ENCODE measurements at regions not wholly inside any gene's neighbourhood (a gene's known extent, or its start where the extent isn't known, plus 50 kb on each side); places are given as distances from the start of the nearest gene placed in this dataset.

GRCh38 chr10:111137007-111137406 is 60.2 kb downstream of the ADRA2A start:
- Histone ChIP-seq H3K4me3 (no peak overlapping the region), H3K36me3 (ENCODE audit: insufficient read depth) (no peaks in the 10 kb centered on the region), H3K4me2 (peak overlapping the region; percentile 22), H3F3A (replicated peaks; ENCODE audit: low read depth) (no peaks in the 10 kb centered on the region), H3K79me2 (replicated peaks; ENCODE audit: insufficient read depth) (no peaks in the 10 kb centered on the region), H2AFZ (no peak overlapping the region), H3K27me3 (ENCODE audit: insufficient read depth) (no peaks in the 10 kb centered on the region), H3K4me1 (ENCODE audit: insufficient read depth) (peaks cover 22% of the 10 kb centered on the region), H3K9me2 (ENCODE audit: insufficient read depth) (no peaks in the 10 kb centered on the region), H4K20me1 (replicated peaks; ENCODE audit: insufficient read depth) (no peaks in the 10 kb centered on the region), H3K27ac (ENCODE audit: low read depth) (peak overlapping the region; percentile 68)
- DNase-seq (ENCODE audit: low spot score) (peak; percentile 86), ATAC-seq (peak; percentile 98)
- Mint-ChIP-seq H3K4me1 (peaks cover 43% of the 10 kb centered on the region), H3K27me3 (ENCODE audit: insufficient read depth, low read depth, poor library complexity) (peaks cover 6% of the 10 kb centered on the region), H3K9me3 (peaks cover 15% of the 10 kb centered on the region; the same call in 2 of the 3 replicates), H3K36me3 (ENCODE audit: low read depth) (no peaks in the 10 kb centered on the region; the same call in 2 of the 3 replicates), H3K4me3 (peak overlapping the region; percentile 4; the same call in 1 of the 3 replicates), H3K27ac (peak overlapping the region; percentile 88)
- TF ChIP-seq CTCF (conservative IDR thresholded peaks at IDR 0.05; ENCODE audit: low read depth in 2 of 2) (0 out of 4 replicates have a peak, but pooled peaks of 1 of the 2 experiments have one; percentile 1), EZH2phosphoT487 (IDR thresholded peaks at IDR 0.05; ENCODE audit: unreplicated experiment) (no peak), ZNF114 (CRISPR knock-in tag; IDR thresholded peaks at IDR 0.05) (0 out of 2 replicates have a peak, but pooled peaks have one; percentile 58), ZNF462 (CRISPR knock-in tag; IDR thresholded peaks at IDR 0.05) (peak; percentile 71; the same call in 1 of the 2 replicates), NANOG (IDR thresholded peaks at IDR 0.05; ENCODE audit: borderline replicate concordance) (peak; percentile 81)
